Amniotic epithelial cell (primary cell): ENCODE measurements at regions not wholly inside any gene's neighbourhood (a gene's known extent, or its start where the extent isn't known, plus 50 kb on each side); places are given as distances from the start of the nearest gene placed in this dataset.
"Not testable (repeated sequence)": the region's sequence is repeated elsewhere in the genome, so short reads cannot be mapped to it uniquely, and the experiment has no call there.

Experiments
- DNase-seq: peaks from one replicate; pipeline ENCODE4 v3.0.0-alpha.2; 2010; ENCODE audit warnings: low read depth

DNA sequence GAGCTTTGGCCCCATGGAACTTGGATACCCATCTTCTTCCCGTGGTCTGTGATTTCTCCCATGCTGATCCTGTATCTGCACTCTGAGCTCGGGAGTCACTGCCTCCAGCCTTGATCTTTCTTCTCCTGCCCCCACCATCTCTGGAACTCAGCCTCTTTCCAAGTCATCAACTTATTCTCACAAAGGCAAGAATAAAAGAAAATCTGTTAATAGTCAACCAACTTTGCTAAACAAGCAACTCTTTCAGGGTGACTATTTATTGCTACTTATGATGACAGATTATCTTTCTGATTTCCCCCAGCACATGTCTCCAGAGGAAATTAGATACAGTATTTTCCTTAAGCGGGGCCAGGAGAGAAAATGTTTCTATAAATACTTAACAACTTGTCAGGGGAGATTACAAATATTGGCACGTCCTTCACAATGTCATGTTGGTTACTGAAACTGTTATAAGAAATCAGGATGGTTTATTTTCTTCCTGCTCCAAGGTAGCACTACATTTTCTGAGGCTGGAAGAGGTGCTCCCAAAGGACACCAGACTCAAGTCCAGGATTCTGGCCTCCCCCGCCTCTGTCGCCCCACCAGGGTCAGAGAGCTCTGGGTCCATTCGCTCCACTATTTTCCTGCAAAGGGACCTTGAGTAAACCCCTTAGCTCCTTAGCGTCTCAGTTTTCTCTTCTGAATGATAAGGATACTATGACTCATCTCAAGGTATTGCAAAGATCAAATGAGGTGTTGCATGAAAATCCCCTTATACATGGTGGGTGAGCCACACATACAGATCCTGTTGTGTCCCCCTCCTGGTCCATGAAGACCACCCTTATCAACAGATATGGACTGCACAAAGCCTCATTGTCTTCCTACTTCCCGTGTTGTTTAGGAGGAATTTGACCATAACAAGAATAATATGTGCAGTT is 205.2 kb upstream of the WSCD1 start:
- DNase-seq, result no peak

DNA sequence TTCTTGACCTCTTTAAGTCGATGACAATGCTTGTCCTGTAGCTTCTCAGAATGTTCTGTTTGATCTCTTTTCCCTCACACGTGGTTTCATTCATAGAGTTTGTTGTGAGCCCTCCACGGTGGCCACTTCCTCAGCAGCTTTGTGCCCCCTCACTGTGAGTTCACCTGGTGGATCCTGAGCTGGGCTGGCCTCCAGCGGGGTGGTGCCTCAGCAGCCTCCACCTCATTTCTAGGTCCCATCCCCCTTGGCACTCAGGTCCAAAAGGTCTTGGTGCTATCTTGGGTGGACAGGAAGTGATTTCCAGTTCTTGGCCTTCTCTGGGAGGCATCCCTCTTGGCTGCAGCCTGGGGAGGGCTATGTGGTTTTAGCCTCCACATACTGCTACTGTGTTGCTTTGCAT is 203.2 kb upstream of the WSCD1 start:
- no peak for DNase-seq

DNA sequence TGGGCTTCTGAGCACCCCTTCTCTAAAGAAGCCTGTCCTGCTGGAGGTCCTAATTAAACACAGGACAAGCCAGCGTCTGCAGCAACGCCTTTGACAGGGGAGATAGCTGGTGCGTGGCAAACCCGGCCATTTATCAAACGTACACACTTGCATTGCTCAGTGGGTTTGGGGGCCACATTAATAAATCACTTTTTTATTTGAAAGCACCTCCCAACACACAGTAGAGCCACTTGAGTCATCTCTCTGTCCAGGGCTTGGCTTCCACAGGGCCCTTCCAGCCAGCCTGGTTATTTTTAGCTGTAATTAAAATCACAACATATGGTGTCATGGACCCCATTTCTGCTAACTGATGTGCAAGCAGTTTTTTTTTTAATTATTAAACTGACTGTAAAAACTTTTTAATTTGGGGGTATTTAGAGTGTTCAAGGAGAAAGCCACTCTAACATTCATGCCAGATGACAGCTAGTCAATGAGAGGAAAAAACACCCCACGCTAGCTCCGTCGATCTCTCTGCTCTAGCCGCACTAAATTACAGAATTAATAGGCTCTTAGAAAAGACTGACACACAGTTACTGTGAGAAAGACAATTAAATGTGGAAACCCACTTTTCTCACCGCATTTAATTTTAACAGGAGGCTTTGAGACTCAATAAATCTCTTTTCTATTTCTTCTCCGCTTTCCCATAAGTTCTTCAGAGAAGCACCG is 201.0 kb upstream of the WSCD1 start:
- no peak for DNase-seq

DNA sequence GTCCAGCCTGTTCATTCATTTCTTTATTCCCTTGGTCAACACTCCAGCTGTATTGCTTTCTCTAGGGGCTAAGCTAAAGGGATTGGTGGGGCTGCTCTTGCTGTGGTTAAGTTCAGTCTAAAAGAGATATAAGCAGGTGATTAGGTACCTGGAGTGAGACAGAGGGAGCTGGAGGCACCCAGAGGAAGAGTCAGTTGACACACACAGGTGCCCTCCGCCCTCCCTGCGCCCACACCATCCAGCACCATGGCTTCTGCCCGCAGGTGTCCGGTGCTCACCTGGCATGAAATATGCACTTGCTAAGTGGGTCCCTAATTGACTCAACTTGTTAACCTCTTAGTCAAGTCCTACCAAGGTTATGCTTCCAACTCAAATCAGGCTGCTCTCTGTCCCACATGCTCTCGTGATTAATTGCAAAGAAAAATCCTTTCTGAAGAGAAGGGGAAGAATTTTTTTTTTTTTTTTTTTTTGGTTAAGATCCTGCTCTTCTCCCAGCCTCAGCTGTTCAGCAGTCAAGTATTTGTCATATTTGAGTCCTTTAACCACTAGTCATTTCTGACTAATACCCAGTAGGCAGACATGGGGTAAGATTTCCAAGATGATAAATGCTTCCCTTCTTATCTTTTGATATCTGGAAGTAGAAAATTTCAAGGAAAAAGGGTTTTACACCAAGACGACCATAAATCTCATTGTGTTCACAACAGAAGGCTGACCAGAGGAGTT is 199.8 kb upstream of the WSCD1 start:
- no peak for DNase-seq

DNA sequence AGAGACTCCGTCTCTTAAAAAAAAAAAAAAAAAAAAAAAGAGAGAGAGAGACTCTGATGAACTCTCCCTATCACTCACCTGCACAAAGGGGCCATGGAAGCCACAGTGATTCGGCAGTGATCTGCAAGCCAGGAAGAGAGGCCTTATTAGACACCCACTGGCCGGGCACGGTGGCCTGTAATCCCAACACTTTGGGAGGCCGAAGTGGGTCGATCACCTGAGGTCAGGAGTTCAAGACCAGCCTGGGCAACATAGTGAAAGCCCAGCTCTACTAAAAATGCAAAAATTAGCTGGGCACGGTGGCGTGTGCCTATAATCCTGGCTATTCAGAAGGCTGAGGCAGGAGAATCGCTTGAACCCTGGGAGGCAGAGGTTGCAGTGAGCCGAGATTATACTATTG is 198.5 kb upstream of the WSCD1 start:
- no peak for DNase-seq

- no peak for DNase-seq
These were observed 197.3 kb upstream of the WSCD1 start for GRCh38 chr17:5872831-5873230.

- DNase-seq, result no peak
These were observed 196.4 kb upstream of the WSCD1 start for GRCh38 chr17:5873781-5874180.

GRCh38 chr17:5874486-5874885 is 195.7 kb upstream of the WSCD1 start:
- no peak for DNase-seq

- no peak for DNase-seq
These were observed 192.8 kb upstream of the WSCD1 start for GRCh38 chr17:5877366-5877765.

GRCh38 chr17:5877948-5878347 is 192.2 kb upstream of the WSCD1 start:
- DNase-seq, result no peak

DNA sequence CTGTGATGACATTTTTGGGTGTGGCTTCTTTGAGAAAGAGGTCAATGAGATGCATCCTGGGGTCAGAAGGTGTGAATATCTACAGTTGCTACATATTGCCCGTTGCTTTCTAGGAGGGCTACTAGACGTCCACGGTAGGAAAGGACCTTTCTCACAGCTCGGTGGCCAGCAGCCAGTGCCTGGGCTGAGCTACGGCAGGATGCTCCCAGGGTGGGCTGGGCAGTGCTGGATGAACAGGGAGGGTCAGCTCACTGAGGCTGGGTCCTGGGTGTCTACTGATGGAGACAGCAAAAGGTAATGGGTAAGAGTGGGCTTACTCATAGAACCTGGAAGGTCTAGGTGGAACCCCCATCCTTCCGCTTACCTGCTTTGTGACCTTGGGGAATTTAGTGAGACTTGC is 188.3 kb upstream of the WSCD1 start:
- DNase-seq, result no peak

DNA sequence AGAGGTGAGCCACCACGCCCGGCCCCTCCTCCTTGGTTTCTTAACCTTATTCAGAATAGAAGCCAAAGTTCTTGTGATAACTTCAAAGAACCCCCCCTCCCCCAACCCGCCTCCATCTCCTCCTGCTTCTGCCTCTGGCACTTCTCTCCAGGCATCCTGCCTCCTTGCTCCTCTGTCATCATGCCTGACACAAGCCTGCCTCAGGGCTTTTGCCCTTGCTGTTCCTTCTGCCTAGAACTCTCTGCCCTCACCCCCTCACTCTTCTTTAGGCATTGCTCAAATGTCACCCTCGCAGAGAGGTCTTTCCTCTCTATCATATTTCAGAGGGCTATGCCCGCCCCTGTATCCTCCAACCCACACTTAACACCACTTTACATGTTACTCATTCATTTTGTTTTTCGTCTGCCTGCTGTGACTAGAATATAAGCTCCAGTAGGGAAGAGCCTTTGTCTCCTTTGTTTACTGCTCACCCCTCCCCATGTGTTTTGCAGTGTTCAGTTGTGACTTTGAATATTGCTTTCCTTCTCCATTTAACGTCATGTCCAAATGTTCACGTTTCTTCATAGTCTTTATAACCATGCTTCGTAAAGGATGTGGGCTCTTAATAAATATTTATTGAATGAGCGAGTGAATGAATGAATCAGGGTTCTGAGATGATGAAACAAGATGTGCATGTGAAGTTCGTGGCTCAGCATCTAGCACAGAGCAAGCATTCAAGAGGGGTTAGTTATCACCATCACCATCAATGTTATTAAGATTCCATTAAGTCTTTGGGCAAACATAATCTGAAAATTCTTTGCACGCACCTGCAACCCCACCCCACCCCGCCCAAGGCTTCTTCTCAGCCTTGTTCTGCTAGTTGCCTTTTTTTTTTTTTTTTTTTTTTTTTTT is 186.2 kb upstream of the WSCD1 start:
- DNase-seq, result no peak

GRCh38 chr17:5885336-5885735 is 184.8 kb upstream of the WSCD1 start:
- no peak for DNase-seq

GRCh38 chr17:5888811-5889210 is 181.4 kb upstream of the WSCD1 start:
- DNase-seq, result no peak

GRCh38 chr17:5892921-5893675 is 177.1 kb upstream of the WSCD1 start:
- DNase-seq, result no peak

- DNase-seq, result no peak
These were observed 176.4 kb upstream of the WSCD1 start for GRCh38 chr17:5893741-5894140.

- no peak for DNase-seq
These were observed 174.9 kb upstream of the WSCD1 start for GRCh38 chr17:5895276-5895675.

GRCh38 chr17:5896215-5896614 is 174.0 kb upstream of the WSCD1 start:
- no peak for DNase-seq

DNA sequence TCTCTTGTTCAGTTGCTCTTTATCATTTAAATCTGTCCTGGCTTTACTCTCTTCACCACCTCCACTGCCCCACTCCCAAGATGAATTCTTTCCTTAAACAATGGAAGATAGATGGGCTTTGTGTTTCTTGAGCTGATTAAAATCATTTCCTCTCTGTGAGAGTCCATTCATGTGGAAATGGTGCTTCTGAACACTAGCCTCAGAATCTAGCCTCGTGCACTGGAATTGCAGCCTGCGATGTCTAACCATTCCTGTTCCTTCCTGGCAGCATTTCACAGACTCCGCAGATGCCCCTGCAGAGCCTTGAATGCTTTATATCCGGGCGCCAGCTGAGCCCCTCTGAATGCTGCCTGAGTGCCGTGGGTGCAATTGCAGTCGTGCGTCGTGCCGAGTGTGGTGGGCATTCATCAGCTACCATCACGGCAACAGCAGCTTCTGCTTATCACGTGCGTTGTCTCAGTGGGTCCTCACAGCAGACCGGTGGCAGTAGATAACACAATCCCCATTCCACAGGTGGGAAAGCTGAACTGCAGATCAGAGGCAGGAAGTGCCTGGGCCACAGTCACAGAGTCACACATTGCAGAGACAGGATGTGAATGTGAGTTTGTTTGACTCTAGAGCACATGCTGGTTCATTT is 172.8 kb upstream of the WSCD1 start:
- no peak for DNase-seq

- not testable (repeated sequence) for DNase-seq
These were observed 172.2 kb upstream of the WSCD1 start for GRCh38 chr17:5897981-5898380.

DNA sequence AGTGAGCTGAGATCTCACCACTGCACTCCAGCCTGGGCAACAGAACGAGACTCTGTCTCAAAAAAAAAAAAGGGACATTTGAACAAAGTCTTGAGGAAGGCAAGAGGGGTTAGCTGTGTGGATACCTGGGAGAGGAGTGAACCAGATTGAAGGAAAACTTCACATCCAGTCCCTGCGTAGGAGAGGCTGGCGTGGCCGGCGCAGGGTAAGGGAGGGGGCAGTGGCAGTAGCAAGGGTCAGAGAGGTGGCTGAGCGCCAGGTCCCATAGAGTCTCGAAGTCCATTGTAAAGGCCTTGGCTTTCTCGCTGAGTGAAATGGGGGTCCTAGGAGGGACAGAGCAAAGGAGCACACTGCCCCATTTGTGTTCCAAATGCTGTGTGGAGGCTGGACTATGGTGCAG is 171.8 kb upstream of the WSCD1 start:
- no peak for DNase-seq
